ENCODE measurements at regions not wholly inside any gene's neighbourhood (a gene's known extent, or its start where the extent isn't known, plus 50 kb on each side); places are given as distances from the start of the nearest gene placed in this dataset.

DNA sequence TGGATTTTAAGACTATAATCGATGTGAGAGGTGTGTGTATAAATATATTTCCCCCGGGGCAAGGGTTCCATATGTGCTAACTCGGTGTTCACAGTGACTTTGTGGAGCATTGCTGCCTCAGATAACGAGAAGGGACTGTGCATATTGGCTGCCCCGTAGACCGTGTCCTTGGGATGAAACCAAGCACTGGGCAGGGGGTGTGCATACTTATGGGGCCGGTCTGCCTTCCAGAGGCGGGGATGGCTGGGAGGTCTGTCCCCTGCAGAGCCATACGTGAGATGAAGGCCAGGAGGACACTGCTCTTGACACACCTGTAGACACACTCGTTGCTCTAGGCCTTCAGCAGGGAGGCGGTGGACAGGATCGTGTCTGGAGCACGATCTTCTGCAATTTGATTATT lies 56.0 kb upstream of the ZNF354A start:
- TF ChIP-seq, protein P1, sequence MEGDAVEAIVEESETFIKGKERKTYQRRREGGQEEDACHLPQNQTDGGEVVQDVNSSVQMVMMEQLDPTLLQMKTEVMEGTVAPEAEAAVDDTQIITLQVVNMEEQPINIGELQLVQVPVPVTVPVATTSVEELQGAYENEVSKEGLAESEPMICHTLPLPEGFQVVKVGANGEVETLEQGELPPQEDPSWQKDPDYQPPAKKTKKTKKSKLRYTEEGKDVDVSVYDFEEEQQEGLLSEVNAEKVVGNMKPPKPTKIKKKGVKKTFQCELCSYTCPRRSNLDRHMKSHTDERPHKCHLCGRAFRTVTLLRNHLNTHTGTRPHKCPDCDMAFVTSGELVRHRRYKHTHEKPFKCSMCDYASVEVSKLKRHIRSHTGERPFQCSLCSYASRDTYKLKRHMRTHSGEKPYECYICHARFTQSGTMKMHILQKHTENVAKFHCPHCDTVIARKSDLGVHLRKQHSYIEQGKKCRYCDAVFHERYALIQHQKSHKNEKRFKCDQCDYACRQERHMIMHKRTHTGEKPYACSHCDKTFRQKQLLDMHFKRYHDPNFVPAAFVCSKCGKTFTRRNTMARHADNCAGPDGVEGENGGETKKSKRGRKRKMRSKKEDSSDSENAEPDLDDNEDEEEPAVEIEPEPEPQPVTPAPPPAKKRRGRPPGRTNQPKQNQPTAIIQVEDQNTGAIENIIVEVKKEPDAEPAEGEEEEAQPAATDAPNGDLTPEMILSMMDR (conservative IDR thresholded peaks at IDR 0.05 in 1 of 2, IDR thresholded peaks at IDR 0.05 in 1 of 2; ENCODE audit: low read depth in 1 of 2, low read length in 2 of 2), result no peak
- no peak for TF ChIP-seq EZH2 (IDR thresholded peaks at IDR 0.05; ENCODE audit: low read length, missing control alignments)

Measured in fibroblast of lung (primary cell).